ENCODE measurements at regions not wholly inside any gene's neighbourhood (a gene's known extent, or its start where the extent isn't known, plus 50 kb on each side); places are given as distances from the start of the nearest gene placed in this dataset.

DNA sequence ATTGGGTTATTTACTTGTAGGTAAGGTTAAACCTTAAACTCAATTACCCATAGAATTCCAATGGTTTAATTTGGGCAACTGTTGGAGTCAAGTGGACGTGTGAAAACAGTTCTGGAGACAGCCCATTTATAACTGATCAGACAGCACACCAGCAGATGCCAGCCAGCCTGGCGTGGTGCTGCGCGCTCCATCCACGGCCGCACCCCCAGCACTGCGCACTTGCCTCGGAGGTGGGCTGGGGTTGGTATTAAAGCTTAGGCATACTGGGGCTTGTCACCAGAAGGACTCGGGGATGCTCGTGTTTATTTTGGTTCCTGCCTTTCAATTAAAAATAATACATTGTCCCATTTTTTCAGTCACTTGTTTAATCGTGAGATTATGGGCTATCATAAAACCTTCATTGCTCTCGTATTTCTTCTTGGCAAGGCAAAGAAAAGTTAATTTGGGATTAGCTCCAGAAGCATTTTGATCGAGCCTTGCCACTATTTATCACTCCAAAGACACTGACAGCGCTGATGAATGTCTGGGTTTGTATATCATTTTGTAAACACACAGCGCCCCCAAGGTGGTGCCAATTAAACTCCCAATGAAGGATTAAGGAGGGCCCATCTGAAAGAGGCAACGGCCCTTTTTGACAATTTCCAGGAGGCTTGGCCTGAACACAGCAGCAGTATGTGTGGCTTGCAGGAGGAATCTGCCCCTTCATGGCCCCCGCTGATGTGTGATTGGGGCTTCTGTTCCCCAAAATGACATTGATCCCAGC, 204.5 kb upstream of the CXCL12 start (continued):
- TF ChIP-seq CREM (CRISPR knock-in tag; IDR thresholded peaks at IDR 0.05) (no peak), ZNF423 (CRISPR knock-in tag; IDR thresholded peaks at IDR 0.05) (no peak), ZNF263 (CRISPR knock-in tag; IDR thresholded peaks at IDR 0.05; ENCODE audit: low read depth) (no peak), ZBTB21 (CRISPR knock-in tag; IDR thresholded peaks at IDR 0.05; ENCODE audit: borderline replicate concordance) (no peak), JUN (CRISPR knock-in tag; IDR thresholded peaks at IDR 0.05) (no peak), NFATC4 (CRISPR knock-in tag; IDR thresholded peaks at IDR 0.05) (no peak), JAZF1 (CRISPR knock-in tag; IDR thresholded peaks at IDR 0.05) (no peak)
- TF ChIP-seq, protein P1, sequence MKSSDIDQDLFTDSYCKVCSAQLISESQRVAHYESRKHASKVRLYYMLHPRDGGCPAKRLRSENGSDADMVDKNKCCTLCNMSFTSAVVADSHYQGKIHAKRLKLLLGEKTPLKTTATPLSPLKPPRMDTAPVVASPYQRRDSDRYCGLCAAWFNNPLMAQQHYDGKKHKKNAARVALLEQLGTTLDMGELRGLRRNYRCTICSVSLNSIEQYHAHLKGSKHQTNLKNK (CRISPR knock-in tag; IDR thresholded peaks at IDR 0.05) = no peak
- TF ChIP-seq, protein P2, sequence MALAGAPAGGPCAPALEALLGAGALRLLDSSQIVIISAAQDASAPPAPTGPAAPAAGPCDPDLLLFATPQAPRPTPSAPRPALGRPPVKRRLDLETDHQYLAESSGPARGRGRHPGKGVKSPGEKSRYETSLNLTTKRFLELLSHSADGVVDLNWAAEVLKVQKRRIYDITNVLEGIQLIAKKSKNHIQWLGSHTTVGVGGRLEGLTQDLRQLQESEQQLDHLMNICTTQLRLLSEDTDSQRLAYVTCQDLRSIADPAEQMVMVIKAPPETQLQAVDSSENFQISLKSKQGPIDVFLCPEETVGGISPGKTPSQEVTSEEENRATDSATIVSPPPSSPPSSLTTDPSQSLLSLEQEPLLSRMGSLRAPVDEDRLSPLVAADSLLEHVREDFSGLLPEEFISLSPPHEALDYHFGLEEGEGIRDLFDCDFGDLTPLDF (CRISPR knock-in tag; IDR thresholded peaks at IDR 0.05) = no peak
- TF ChIP-seq, protein P3, sequence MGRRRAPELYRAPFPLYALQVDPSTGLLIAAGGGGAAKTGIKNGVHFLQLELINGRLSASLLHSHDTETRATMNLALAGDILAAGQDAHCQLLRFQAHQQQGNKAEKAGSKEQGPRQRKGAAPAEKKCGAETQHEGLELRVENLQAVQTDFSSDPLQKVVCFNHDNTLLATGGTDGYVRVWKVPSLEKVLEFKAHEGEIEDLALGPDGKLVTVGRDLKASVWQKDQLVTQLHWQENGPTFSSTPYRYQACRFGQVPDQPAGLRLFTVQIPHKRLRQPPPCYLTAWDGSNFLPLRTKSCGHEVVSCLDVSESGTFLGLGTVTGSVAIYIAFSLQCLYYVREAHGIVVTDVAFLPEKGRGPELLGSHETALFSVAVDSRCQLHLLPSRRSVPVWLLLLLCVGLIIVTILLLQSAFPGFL (CRISPR knock-in tag; IDR thresholded peaks at IDR 0.05; ENCODE audit: borderline replicate concordance) = no peak
- TF ChIP-seq, protein P4, sequence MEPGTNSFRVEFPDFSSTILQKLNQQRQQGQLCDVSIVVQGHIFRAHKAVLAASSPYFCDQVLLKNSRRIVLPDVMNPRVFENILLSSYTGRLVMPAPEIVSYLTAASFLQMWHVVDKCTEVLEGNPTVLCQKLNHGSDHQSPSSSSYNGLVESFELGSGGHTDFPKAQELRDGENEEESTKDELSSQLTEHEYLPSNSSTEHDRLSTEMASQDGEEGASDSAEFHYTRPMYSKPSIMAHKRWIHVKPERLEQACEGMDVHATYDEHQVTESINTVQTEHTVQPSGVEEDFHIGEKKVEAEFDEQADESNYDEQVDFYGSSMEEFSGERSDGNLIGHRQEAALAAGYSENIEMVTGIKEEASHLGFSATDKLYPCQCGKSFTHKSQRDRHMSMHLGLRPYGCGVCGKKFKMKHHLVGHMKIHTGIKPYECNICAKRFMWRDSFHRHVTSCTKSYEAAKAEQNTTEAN (CRISPR knock-in tag; IDR thresholded peaks at IDR 0.05) = no peak

DNA sequence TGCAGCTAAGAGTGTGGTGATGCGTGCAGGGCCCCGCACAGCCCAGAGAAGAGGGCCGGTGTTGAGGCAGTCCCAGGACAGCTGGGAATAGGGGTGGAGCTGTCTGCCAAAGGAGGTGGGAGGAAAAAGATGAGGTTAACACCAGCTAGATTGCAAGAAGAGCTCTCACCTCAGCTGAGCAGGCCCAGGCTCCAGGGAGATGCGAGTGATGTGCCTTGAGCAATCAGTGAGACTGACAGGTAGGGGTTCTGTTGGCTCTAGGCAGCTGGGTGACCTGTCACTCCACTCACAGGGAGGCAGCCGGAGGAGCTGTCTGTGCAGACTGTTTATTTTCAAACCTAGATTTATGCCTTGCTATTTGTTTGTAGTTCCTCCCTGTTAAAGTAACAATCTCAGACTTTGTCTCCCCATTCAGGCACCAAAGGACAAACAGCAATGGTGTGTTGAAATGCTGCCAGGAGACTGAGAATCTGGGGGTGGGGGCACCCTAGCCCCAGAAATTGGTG, 205.1 kb upstream of the CXCL12 start:
- DNase-seq (ENCODE audit: low spot score) (no peak), ATAC-seq (no peak)
- no peaks in the 10 kb centered on the region for H3K36me3 Mint-ChIP-seq
- no peak overlapping the region for H3K4me3 Mint-ChIP-seq
- no peak overlapping the region for H3K27ac Mint-ChIP-seq
- no peaks in the 10 kb centered on the region for H3K27me3 Mint-ChIP-seq (ENCODE audit: low read depth)
- H3K9me3 Mint-ChIP-seq = no peaks in the 10 kb centered on the region
- H3K4me1 Mint-ChIP-seq = no peaks in the 10 kb centered on the region
- CTCF ChIA-PET = interaction anchor here (0.6 kb wide), 1 partner anchor 72 kb away, joined by 4 read pairs; no protein-coding TSS in a partner anchor
- TF ChIP-seq, protein P5, sequence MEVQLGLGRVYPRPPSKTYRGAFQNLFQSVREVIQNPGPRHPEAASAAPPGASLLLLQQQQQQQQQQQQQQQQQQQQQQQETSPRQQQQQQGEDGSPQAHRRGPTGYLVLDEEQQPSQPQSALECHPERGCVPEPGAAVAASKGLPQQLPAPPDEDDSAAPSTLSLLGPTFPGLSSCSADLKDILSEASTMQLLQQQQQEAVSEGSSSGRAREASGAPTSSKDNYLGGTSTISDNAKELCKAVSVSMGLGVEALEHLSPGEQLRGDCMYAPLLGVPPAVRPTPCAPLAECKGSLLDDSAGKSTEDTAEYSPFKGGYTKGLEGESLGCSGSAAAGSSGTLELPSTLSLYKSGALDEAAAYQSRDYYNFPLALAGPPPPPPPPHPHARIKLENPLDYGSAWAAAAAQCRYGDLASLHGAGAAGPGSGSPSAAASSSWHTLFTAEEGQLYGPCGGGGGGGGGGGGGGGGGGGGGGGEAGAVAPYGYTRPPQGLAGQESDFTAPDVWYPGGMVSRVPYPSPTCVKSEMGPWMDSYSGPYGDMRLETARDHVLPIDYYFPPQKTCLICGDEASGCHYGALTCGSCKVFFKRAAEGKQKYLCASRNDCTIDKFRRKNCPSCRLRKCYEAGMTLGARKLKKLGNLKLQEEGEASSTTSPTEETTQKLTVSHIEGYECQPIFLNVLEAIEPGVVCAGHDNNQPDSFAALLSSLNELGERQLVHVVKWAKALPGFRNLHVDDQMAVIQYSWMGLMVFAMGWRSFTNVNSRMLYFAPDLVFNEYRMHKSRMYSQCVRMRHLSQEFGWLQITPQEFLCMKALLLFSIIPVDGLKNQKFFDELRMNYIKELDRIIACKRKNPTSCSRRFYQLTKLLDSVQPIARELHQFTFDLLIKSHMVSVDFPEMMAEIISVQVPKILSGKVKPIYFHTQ (CRISPR knock-in tag; IDR thresholded peaks at IDR 0.05) = no peak
- TF ChIP-seq NFATC4 (CRISPR knock-in tag; IDR thresholded peaks at IDR 0.05) (no peak), NR3C1 (CRISPR knock-in tag; conservative IDR thresholded peaks at IDR 0.05; ENCODE audit: low read depth) (no peak)
- TF ChIP-seq, protein P6, sequence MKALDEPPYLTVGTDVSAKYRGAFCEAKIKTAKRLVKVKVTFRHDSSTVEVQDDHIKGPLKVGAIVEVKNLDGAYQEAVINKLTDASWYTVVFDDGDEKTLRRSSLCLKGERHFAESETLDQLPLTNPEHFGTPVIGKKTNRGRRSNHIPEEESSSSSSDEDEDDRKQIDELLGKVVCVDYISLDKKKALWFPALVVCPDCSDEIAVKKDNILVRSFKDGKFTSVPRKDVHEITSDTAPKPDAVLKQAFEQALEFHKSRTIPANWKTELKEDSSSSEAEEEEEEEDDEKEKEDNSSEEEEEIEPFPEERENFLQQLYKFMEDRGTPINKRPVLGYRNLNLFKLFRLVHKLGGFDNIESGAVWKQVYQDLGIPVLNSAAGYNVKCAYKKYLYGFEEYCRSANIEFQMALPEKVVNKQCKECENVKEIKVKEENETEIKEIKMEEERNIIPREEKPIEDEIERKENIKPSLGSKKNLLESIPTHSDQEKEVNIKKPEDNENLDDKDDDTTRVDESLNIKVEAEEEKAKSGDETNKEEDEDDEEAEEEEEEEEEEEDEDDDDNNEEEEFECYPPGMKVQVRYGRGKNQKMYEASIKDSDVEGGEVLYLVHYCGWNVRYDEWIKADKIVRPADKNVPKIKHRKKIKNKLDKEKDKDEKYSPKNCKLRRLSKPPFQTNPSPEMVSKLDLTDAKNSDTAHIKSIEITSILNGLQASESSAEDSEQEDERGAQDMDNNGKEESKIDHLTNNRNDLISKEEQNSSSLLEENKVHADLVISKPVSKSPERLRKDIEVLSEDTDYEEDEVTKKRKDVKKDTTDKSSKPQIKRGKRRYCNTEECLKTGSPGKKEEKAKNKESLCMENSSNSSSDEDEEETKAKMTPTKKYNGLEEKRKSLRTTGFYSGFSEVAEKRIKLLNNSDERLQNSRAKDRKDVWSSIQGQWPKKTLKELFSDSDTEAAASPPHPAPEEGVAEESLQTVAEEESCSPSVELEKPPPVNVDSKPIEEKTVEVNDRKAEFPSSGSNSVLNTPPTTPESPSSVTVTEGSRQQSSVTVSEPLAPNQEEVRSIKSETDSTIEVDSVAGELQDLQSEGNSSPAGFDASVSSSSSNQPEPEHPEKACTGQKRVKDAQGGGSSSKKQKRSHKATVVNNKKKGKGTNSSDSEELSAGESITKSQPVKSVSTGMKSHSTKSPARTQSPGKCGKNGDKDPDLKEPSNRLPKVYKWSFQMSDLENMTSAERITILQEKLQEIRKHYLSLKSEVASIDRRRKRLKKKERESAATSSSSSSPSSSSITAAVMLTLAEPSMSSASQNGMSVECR (CRISPR knock-in tag; IDR thresholded peaks at IDR 0.05; ENCODE audit: borderline replicate concordance) = no peak
- POLR2A ChIA-PET = no interaction called here
